Mesenchymal stem cell (in vitro differentiated cells and primary cell): ENCODE measurements at regions not wholly inside any gene's neighbourhood (a gene's known extent, or its start where the extent isn't known, plus 50 kb on each side); places are given as distances from the start of the nearest gene placed in this dataset.
A peak's percentile ranks its signal among the peaks of the same experiment; 100 is the strongest.

Source experiments
- DNase-seq: peaks from one replicate; pipeline ENCODE4 v3.0.0-alpha.2; 2013
- H2AFZ ChIP-seq: one replicate; pipeline ENCODE4 v1.6.1; 2013; ENCODE audit warnings: low read depth, mild to moderate bottlenecking, control low read depth, inconsistent platforms, low read length, moderate library complexity
- H2AK5ac ChIP-seq: 2 replicates; pipeline ENCODE4 v1.6.1; 2013; ENCODE audit warnings: low read length, moderate library complexity, mild to moderate bottlenecking, inconsistent platforms; ENCODE audit not compliant: severe bottlenecking
- H2BK120ac ChIP-seq: one replicate; pipeline ENCODE4 v1.6.1; 2013; ENCODE audit warnings: low read depth, mild to moderate bottlenecking, inconsistent platforms, low read length, moderate library complexity
- H2BK12ac ChIP-seq, 2 experiments: one replicate each; pipeline ENCODE4 v1.6.1; 2013; ENCODE audit warnings: inconsistent platforms in 2 of 2, low read length in 2 of 2, mild to moderate bottlenecking in 2 of 2, moderate library complexity in 2 of 2, control low read depth in 1 of 2
- H2BK15ac ChIP-seq: one replicate; pipeline ENCODE4 v1.6.1; 2013; ENCODE audit warnings: mild to moderate bottlenecking, low read depth, inconsistent platforms; ENCODE audit not compliant: poor library complexity, severe bottlenecking
- H2BK5ac ChIP-seq: 2 replicates; pipeline ENCODE4 v1.6.1; 2013; ENCODE audit warnings: low read depth, mild to moderate bottlenecking, low read length, control low read depth, inconsistent platforms; ENCODE audit not compliant: poor library complexity, severe bottlenecking
- H3K14ac ChIP-seq, 2 experiments: one replicate each; pipeline ENCODE4 v1.6.1; 2013; ENCODE audit warnings: inconsistent platforms in 2 of 2, low read length in 2 of 2, control low read depth in 1 of 2, mild to moderate bottlenecking in 1 of 2, moderate library complexity in 1 of 2
- H3K18ac ChIP-seq, 2 experiments: one replicate each; pipeline ENCODE4 v1.6.1; 2013; ENCODE audit warnings: inconsistent platforms in 2 of 2, low read length in 2 of 2, control low read depth in 1 of 2, low read depth in 1 of 2, mild to moderate bottlenecking in 1 of 2
- H3K23ac ChIP-seq, 2 experiments: one replicate each; pipeline ENCODE4 v1.6.1; 2013; ENCODE audit warnings: inconsistent platforms in 2 of 2, low read length in 2 of 2, mild to moderate bottlenecking in 2 of 2, moderate library complexity in 2 of 2, control low read depth in 1 of 2
- H3K27ac ChIP-seq: 2 replicates; pipeline ENCODE4 v1.5.1; 2013; ENCODE audit warnings: mild to moderate bottlenecking, moderate library complexity, low read length, control low read depth, inconsistent platforms; ENCODE audit not compliant: poor library complexity, severe bottlenecking
- H3K27me3 ChIP-seq, 2 experiments: 2 replicates each; pipeline versions ENCODE4 v1.6.1 to v1.7.0; 2013; ENCODE audit warnings: low read length in 2 of 2, mild to moderate bottlenecking in 2 of 2, moderate library complexity in 2 of 2, control low read depth in 1 of 2, inconsistent platforms in 1 of 2; ENCODE audit not compliant: control insufficient read depth in 1 of 2, insufficient read depth in 1 of 2
- H3K36me3 ChIP-seq, 2 experiments: 2 replicates each; pipeline versions ENCODE4 v1.6.1 to v1.7.0; 2013; ENCODE audit warnings: low read length in 2 of 2, control low read depth in 1 of 2, inconsistent platforms in 1 of 2, low read depth in 1 of 2, mild to moderate bottlenecking in 1 of 2; ENCODE audit not compliant: insufficient read depth in 2 of 2, control insufficient read depth in 1 of 2
- H3K4ac ChIP-seq, 2 experiments: one replicate each; pipeline ENCODE4 v1.6.1; 2013; ENCODE audit warnings: inconsistent platforms in 2 of 2, low read length in 2 of 2, mild to moderate bottlenecking in 2 of 2, moderate library complexity in 2 of 2, control low read depth in 1 of 2, low read depth in 1 of 2
- H3K4me1 ChIP-seq: 2 replicates; pipeline ENCODE4 v1.6.1; 2013; ENCODE audit warnings: low read depth, low read length, control low read depth; ENCODE audit not compliant: control insufficient read depth, insufficient read depth
- H3K4me2 ChIP-seq: 2 replicates; pipeline ENCODE4 v1.6.1; 2013; ENCODE audit warnings: low read length, mild to moderate bottlenecking, inconsistent platforms; ENCODE audit not compliant: poor library complexity, severe bottlenecking
- H3K4me3 ChIP-seq, 2 experiments: 2 replicates each; pipeline versions ENCODE4 v1.5.1 to v1.7.0; 2013; ENCODE audit warnings: low read length in 2 of 2, mild to moderate bottlenecking in 2 of 2, control low read depth in 1 of 2, low read depth in 1 of 2; ENCODE audit not compliant: insufficient read depth in 1 of 2
- H3K79me1 ChIP-seq: replicated peaks from 2 replicates; pipeline ENCODE4 v1.6.1; 2013; ENCODE audit warnings: mild to moderate bottlenecking, control low read depth, low read length, inconsistent platforms; ENCODE audit not compliant: poor library complexity, severe bottlenecking
- H3K9ac ChIP-seq: 2 replicates; pipeline ENCODE4 v1.7.0; 2013; ENCODE audit warnings: mild to moderate bottlenecking, low read length, moderate library complexity
- H3K9me3 ChIP-seq: 2 replicates; pipeline ENCODE4 v1.7.0; 2013; ENCODE audit warnings: mild to moderate bottlenecking, low read length; ENCODE audit not compliant: control insufficient read depth
- H4K8ac ChIP-seq: one replicate; pipeline ENCODE4 v1.6.1; 2013; ENCODE audit warnings: inconsistent platforms, mild to moderate bottlenecking, low read length, moderate library complexity
- H4K91ac ChIP-seq: one replicate; pipeline ENCODE4 v1.6.1; 2013; ENCODE audit warnings: mild to moderate bottlenecking, low read length, inconsistent platforms
- WGBS: methylation state at CpG from one replicate; pipeline ENCODE4 v1.1.7; 2013; ENCODE audit warnings: mixed read lengths; 5-methylcytosine and 5-hydroxymethylcytosine counted together

DNA sequence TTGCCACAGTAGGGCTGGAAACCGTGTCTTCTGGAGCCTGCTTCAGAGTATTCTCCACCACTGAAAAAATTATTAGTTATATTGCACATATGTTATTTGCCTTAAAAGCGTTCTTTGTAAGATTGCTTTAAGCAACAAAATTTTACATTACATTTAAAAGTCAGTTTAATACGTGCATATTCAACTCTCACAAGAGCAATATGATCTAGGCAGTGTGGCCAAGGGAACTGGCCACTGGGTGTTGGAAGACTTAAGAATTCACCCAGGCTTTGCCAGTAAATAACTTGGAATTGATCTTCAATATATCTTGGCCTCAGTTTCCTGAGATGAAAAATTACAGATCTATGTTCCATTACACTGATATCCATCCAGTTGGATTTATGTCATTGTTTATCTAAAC, 694.4 kb downstream of the EFNA5 start:
- Histone ChIP-seq H3K9ac (no peak overlapping the region), H2BK12ac (no peak overlapping the region), H3K4me3 (no peak overlapping the region), H4K91ac (no peak overlapping the region), H2BK5ac (no peak overlapping the region), H2AK5ac (no peak overlapping the region), H3K4me2 (no peak overlapping the region), H4K8ac (no peak overlapping the region), H3K27me3 (no peaks in the 10 kb centered on the region), H3K36me3 (no peaks in the 10 kb centered on the region), H3K14ac (no peak overlapping the region), H3K4me1 (no peaks in the 10 kb centered on the region), H2AFZ (no peak overlapping the region), H3K18ac (no peak overlapping the region), H3K9me3 (no peaks in the 10 kb centered on the region), H3K4ac (no peak overlapping the region), H2BK15ac (no peak overlapping the region), H3K23ac (no peak overlapping the region), H3K79me1 (no peaks in the 10 kb centered on the region), H3K27ac (no peak overlapping the region), H2BK120ac (no peak overlapping the region)
- 100% methylated on average over 1 of the region's 3 CpGs for WGBS
- no peak for DNase-seq

DNA sequence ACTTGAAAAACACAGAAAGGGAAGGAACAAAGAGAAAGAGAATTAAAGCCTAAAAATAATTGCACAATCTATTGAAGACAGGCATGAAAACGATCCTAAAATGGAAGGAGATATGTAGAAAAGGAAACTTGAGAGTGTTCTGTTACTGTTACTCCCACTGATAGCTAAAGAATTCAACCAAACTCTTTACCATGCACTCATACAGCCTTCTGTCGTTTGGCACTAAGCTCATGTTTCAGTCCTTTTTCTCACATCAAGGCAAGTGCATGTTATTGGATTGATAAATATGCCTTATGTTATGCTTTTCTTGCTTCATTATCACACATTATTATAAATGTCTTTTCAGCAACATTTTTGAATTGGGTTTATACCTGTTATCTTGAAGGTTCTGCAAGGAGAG, 696.5 kb downstream of the EFNA5 start:
- Histone ChIP-seq H2BK12ac (no peak overlapping the region), H3K36me3 (no peaks in the 10 kb centered on the region), H3K4me3 (no peak overlapping the region), H3K14ac (no peak overlapping the region), H3K79me1 (no peaks in the 10 kb centered on the region), H4K8ac (no peak overlapping the region), H3K4me1 (no peaks in the 10 kb centered on the region), H3K23ac (no peak overlapping the region), H3K4me2 (no peak overlapping the region), H2AK5ac (no peak overlapping the region), H3K27ac (no peak overlapping the region), H2BK15ac (no peak overlapping the region), H3K4ac (no peak overlapping the region), H3K18ac (no peak overlapping the region), H2BK120ac (no peak overlapping the region), H3K27me3 (no peaks in the 10 kb centered on the region), H2AFZ (no peak overlapping the region), H3K9me3 (no peaks in the 10 kb centered on the region), H2BK5ac (no peak overlapping the region), H3K9ac (no peak overlapping the region), H4K91ac (no peak overlapping the region)
- WGBS: 20% methylated on average over 1 of the region's 2 CpGs
- no peak for DNase-seq

DNA sequence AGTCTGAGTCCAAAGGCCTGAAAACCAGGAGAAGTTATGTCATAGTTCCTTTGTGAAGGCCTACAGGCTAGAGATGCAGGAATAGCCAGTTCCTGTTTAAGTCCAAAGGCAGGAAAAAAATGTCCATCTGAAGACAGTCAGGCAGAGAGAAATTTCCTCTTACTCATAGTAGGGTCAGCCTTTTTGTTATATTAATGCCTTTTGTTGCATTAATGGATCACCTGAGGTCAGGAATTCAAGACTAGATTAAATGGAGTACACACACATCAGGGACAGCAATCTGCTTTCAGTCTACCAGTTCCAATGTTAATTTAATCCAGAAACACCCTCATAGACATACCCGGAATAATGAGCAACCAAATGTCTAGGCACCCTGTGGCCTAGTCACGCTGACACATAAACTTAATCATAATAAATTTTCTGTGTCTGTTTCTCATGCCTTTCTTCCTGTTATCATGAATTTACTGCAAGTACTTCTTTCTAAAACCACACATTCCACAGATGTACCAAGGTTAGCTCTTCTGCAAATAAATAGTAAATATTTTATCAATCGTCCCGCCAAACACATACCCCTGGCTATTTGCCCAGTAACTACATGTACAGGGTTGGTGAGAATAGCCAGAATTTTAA, 703.9 kb downstream of the EFNA5 start:
- Histone ChIP-seq H3K23ac (no peak overlapping the region), H2BK15ac (no peak overlapping the region), H2BK120ac (no peak overlapping the region), H3K4me2 (no peak overlapping the region), H4K8ac (no peak overlapping the region), H2BK12ac (no peak overlapping the region), H3K4ac (no peak overlapping the region), H3K79me1 (no peaks in the 10 kb centered on the region), H2AFZ (no peak overlapping the region), H3K36me3 (no peaks in the 10 kb centered on the region), H3K27me3 (no peaks in the 10 kb centered on the region), H2AK5ac (no peak overlapping the region), H3K14ac (no peak overlapping the region), H3K9me3 (no peaks in the 10 kb centered on the region), H3K27ac (peak overlapping the region; percentile 77), H4K91ac (no peak overlapping the region), H3K18ac (peak overlapping the region in 1 of 2 experiments; percentile 40), H3K4me1 (no peaks in the 10 kb centered on the region), H3K4me3 (no peak overlapping the region), H2BK5ac (no peak overlapping the region), H3K9ac (no peak overlapping the region)
- DNase-seq: peak; percentile 6
- WGBS: 75% methylated on average over 2 of the region's 4 CpGs

DNA sequence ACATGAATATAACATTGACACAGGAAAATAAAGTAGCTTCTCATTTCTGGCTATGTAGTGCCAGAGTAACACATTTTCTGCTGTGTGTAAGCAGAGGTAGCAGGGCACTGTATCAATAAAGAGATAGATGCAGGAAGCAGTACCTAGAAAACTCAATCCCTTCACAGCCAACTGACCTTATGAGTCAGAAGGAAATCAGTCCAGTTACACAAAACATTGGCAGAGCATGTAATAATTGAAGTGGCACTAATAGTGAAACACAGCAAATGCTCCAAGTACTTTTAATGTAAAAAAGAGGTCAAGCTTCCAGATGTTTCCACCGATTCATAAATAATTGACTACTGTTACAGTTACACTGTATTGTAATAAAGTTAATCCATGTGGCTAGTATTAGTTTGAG, 706.6 kb downstream of the EFNA5 start:
- Histone ChIP-seq H3K14ac (no peak overlapping the region), H3K4me3 (no peak overlapping the region), H3K4ac (no peak overlapping the region), H2AFZ (no peak overlapping the region), H2BK5ac (no peak overlapping the region), H4K8ac (no peak overlapping the region), H3K79me1 (no peaks in the 10 kb centered on the region), H2BK15ac (no peak overlapping the region), H3K36me3 (no peaks in the 10 kb centered on the region), H2BK120ac (no peak overlapping the region), H3K4me1 (no peaks in the 10 kb centered on the region), H2AK5ac (no peak overlapping the region), H3K9me3 (no peaks in the 10 kb centered on the region), H3K9ac (no peak overlapping the region), H2BK12ac (no peak overlapping the region), H3K27me3 (no peaks in the 10 kb centered on the region), H4K91ac (no peak overlapping the region), H3K4me2 (no peak overlapping the region), H3K18ac (no peak overlapping the region), H3K27ac (no peak overlapping the region), H3K23ac (no peak overlapping the region)
- WGBS: no CpG with 5 or more reads among the region's 1 CpG
- peak; percentile 28 for DNase-seq
